Neuronal stem cell (in vitro differentiated cells): ENCODE measurements at regions not wholly inside any gene's neighbourhood (a gene's known extent, or its start where the extent isn't known, plus 50 kb on each side); places are given as distances from the start of the nearest gene placed in this dataset.

Experiments used
- DNase-seq: peaks from one replicate; pipeline ENCODE4 v3.0.0-alpha.2; 2013; ENCODE audit warnings: low spot score
- H2AFZ ChIP-seq: one replicate; pipeline ENCODE4 v1.6.1; 2013; ENCODE audit warnings: mild to moderate bottlenecking, low read length, inconsistent platforms
- H2AK5ac ChIP-seq: 2 replicates; pipeline ENCODE4 v1.6.1; 2013; ENCODE audit warnings: low read depth, mild to moderate bottlenecking, inconsistent platforms, low read length, moderate library complexity, mixed read lengths
- H2BK120ac ChIP-seq: 2 replicates; pipeline ENCODE4 v1.6.1; 2013; ENCODE audit warnings: low read depth, mild to moderate bottlenecking, inconsistent platforms, low read length, moderate library complexity, mixed read lengths
- H2BK12ac ChIP-seq: one replicate; pipeline ENCODE4 v1.6.1; 2013; ENCODE audit warnings: low read length, inconsistent platforms
- H2BK15ac ChIP-seq: 2 replicates; pipeline ENCODE4 v1.6.1; 2013; ENCODE audit warnings: mild to moderate bottlenecking, low read length, inconsistent platforms, mixed read lengths
- H2BK5ac ChIP-seq: one replicate; pipeline ENCODE4 v1.6.1; 2013; ENCODE audit warnings: inconsistent platforms, mild to moderate bottlenecking, low read length, moderate library complexity
- H3K14ac ChIP-seq: one replicate; pipeline ENCODE4 v1.6.1; 2013; ENCODE audit warnings: low read length, inconsistent platforms
- H3K18ac ChIP-seq: 2 replicates; pipeline ENCODE4 v1.6.1; 2013; ENCODE audit warnings: low read length, inconsistent platforms
- H3K23ac ChIP-seq: 2 replicates; pipeline ENCODE4 v1.6.1; 2013; ENCODE audit warnings: low read depth, mild to moderate bottlenecking, mixed read lengths, low read length, inconsistent platforms; ENCODE audit not compliant: poor library complexity
- H3K27ac ChIP-seq: replicated peaks from 3 replicates; pipeline ENCODE4 v1.5.1; 2013; ENCODE audit warnings: low read length, inconsistent platforms
- H3K27me3 ChIP-seq, 3 experiments: 2 replicates each; pipeline ENCODE4 v1.6.1; 2013; ENCODE audit warnings: low read length in 3 of 3, mild to moderate bottlenecking in 2 of 3, inconsistent platforms in 1 of 3, low read depth in 1 of 3, mixed read lengths in 1 of 3, moderate library complexity in 1 of 3; ENCODE audit not compliant: control insufficient read depth in 3 of 3, insufficient read depth in 3 of 3
- H3K36me3 ChIP-seq, 2 donors: replicated peaks in 1 of 2; 2 replicates each; pipeline ENCODE4 v1.6.1; 2013; ENCODE audit warnings: low read length in 2 of 2; ENCODE audit not compliant: control insufficient read depth in 2 of 2, insufficient read depth in 2 of 2
- H3K4ac ChIP-seq: 2 replicates; pipeline ENCODE4 v1.6.1; 2013; ENCODE audit warnings: inconsistent platforms, mild to moderate bottlenecking, low read length, moderate library complexity
- H3K4me1 ChIP-seq, 2 donors: 1 replicate in 1 of 2; 2 replicates in 1 of 2; pipeline ENCODE4 v1.6.1; 2013; ENCODE audit warnings: low read length in 2 of 2, low read depth in 1 of 2; ENCODE audit not compliant: control insufficient read depth in 2 of 2, insufficient read depth in 1 of 2
- H3K4me2 ChIP-seq: one replicate; pipeline ENCODE4 v1.6.1; 2013; ENCODE audit warnings: mild to moderate bottlenecking, low read length, inconsistent platforms; ENCODE audit not compliant: insufficient read depth, poor library complexity, severe bottlenecking
- H3K4me3 ChIP-seq, 2 donors: 2 replicates each; pipeline ENCODE4 v1.5.1; 2013; ENCODE audit warnings: low read length in 2 of 2, mild to moderate bottlenecking in 2 of 2, inconsistent platforms in 1 of 2, moderate library complexity in 1 of 2
- H3K79me1 ChIP-seq: one replicate; pipeline ENCODE4 v1.6.1; 2013; ENCODE audit warnings: low read depth, mild to moderate bottlenecking, inconsistent platforms, low read length, moderate library complexity
- H3K9ac ChIP-seq: one replicate; pipeline ENCODE4 v1.6.1; 2013; ENCODE audit warnings: mild to moderate bottlenecking, low read depth, low read length, inconsistent platforms; ENCODE audit not compliant: poor library complexity
- H3K9me3 ChIP-seq, 2 donors: replicated peaks in 1 of 2; 2 replicates each; pipeline versions ENCODE3 to v1.6.1; 2013; ENCODE audit warnings: low read length in 2 of 2, mild to moderate bottlenecking in 2 of 2, inconsistent platforms in 1 of 2, low read depth in 1 of 2, mixed read lengths in 1 of 2, moderate library complexity in 1 of 2; ENCODE audit not compliant: control insufficient read depth in 2 of 2, insufficient read depth in 1 of 2
- H4K8ac ChIP-seq: one replicate; pipeline ENCODE4 v1.6.1; 2013; ENCODE audit warnings: low read depth, mild to moderate bottlenecking, inconsistent platforms, low read length, moderate library complexity
- H4K91ac ChIP-seq: one replicate; pipeline ENCODE4 v1.6.1; 2013; ENCODE audit warnings: low read length, low read depth, mild to moderate bottlenecking, inconsistent platforms; ENCODE audit not compliant: poor library complexity
- WGBS, 2 donors: extraction: QIAGEN DNeasy Blood & Tissue Kit; methylation state at CpG; one replicate each; pipeline ENCODE4 v1.1.7; 2013; ENCODE audit warnings: missing lambda C conversion rate in 2 of 2, mixed read lengths in 1 of 2; ENCODE audit not compliant: insufficient read length in 2 of 2, insufficient replicate concordance in 1 of 2; ENCODE audit errors: extremely low coverage in 2 of 2; 5-methylcytosine and 5-hydroxymethylcytosine counted together

DNA sequence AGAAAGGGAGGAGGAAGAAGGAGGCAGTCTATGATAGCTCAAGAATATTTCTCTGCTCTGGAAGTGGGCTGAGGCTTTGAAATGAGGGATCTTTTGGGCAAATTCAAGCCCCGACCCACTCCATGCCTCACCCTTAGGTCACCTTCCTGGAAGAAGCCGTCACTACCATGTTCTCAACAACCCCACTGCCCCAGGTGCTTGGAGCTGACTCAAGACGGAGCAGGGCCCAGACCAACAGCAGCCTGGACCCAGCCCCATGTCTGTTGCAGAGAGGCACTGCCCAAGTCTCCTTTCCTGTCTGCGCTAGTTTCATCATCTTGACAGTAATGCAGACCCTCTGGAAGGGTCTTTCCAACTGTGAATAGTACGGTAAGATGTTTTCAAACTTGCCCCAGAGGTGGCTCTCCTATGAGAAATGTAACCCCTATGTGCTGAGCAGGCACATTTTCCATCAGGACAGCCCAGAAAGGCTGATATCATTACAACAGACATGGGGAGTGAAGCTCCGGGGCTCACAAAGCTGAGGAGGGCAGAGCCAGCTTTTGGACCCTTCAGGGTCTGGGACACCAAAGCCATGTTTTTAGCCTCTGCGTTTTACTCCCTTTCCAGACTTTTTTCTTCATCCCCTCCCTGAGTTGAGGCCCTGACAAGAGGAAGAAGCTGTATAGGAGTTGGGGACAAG, 128.2 kb upstream of the LARP1 start:
- H3K18ac ChIP-seq: peak overlapping the region; percentile 46
- H3K4me1 ChIP-seq: no peaks in the 10 kb centered on the region
- no peak overlapping the region for H4K8ac ChIP-seq
- H2BK12ac ChIP-seq: no peak overlapping the region
- no peak for DNase-seq
- no peaks in the 10 kb centered on the region for H3K36me3 ChIP-seq
- no peak overlapping the region for H2BK15ac ChIP-seq
- no peak overlapping the region for H4K91ac ChIP-seq
- H3K4ac ChIP-seq: no peak overlapping the region
- no peak overlapping the region for H3K4me2 ChIP-seq
- H2AFZ ChIP-seq: no peak overlapping the region
- H3K9ac ChIP-seq: no peak overlapping the region
- no peak overlapping the region for H3K27ac ChIP-seq
- H3K79me1 ChIP-seq: no peaks in the 10 kb centered on the region
- H3K27me3 ChIP-seq: peaks cover 0 to 12% (median 0%) of the 10 kb centered on the region in 3 experiments
- WGBS, 2 donors: no CpG with 5 or more reads among the region's 7 CpGs
- H3K23ac ChIP-seq: no peak overlapping the region
- no peaks in the 10 kb centered on the region for H3K9me3 ChIP-seq
- no peak overlapping the region for H3K14ac ChIP-seq
- H3K4me3 ChIP-seq: no peak overlapping the region
- H2AK5ac ChIP-seq: no peak overlapping the region
- H2BK120ac ChIP-seq: no peak overlapping the region
- no peak overlapping the region for H2BK5ac ChIP-seq

DNA sequence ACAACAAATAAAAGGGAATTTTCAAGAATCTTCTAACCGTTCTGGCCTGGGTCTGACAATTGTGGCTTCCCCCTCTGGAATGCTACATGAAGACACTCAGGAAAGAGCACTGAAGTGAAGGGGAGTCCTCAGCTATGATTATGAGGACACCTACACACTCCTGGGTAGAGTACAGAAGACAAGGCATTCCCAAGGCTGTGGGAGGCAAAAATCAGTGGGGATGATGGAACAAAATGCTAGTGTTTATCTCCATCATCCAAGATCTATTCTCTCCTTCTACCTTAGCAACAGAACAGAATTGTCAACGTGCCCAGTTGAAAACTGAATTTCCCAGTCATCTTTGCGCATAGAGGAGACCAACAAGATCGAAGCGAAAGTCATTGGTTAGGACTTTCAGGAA, 130.1 kb upstream of the LARP1 start:
- DNase-seq: no peak
- H2AFZ ChIP-seq: no peak overlapping the region
- no peaks in the 10 kb centered on the region for H3K9me3 ChIP-seq
- no peak overlapping the region for H2BK5ac ChIP-seq
- no peak overlapping the region for H3K9ac ChIP-seq
- no peak overlapping the region for H4K91ac ChIP-seq
- no peak overlapping the region for H3K14ac ChIP-seq
- no CpG with 5 or more reads among the region's 5 CpGs for WGBS, 2 donors
- no peaks in the 10 kb centered on the region for H3K36me3 ChIP-seq
- H3K27me3 ChIP-seq: peaks cover 0 to 16% (median 0%) of the 10 kb centered on the region in 3 experiments
- H3K4me3 ChIP-seq: no peak overlapping the region
- H3K27ac ChIP-seq: no peak overlapping the region
- no peaks in the 10 kb centered on the region for H3K79me1 ChIP-seq
- H2BK120ac ChIP-seq: no peak overlapping the region
- H2BK15ac ChIP-seq: no peak overlapping the region
- no peak overlapping the region for H3K18ac ChIP-seq
- H4K8ac ChIP-seq: no peak overlapping the region
- H3K4me2 ChIP-seq: no peak overlapping the region
- H3K4me1 ChIP-seq: no peaks in the 10 kb centered on the region
- no peak overlapping the region for H3K4ac ChIP-seq
- no peak overlapping the region for H2BK12ac ChIP-seq
- H3K23ac ChIP-seq: no peak overlapping the region
- no peak overlapping the region for H2AK5ac ChIP-seq

- Histone ChIP-seq H3K4me3 (no peak overlapping the region), H3K4ac (no peak overlapping the region), H4K91ac (no peak overlapping the region), H3K4me1 (no peaks in the 10 kb centered on the region), H3K14ac (no peak overlapping the region), H3K9ac (no peak overlapping the region), H3K79me1 (no peaks in the 10 kb centered on the region), H2BK12ac (no peak overlapping the region), H3K18ac (no peak overlapping the region), H3K27me3 (peaks cover 0 to 14% (median 0%) of the 10 kb centered on the region in 3 experiments), H2BK15ac (no peak overlapping the region), H2BK120ac (no peak overlapping the region), H3K36me3 (no peaks in the 10 kb centered on the region), H2AK5ac (no peak overlapping the region), H3K27ac (no peak overlapping the region), H3K9me3 (no peaks in the 10 kb centered on the region), H2AFZ (no peak overlapping the region), H2BK5ac (no peak overlapping the region), H3K23ac (no peak overlapping the region), H4K8ac (no peak overlapping the region), H3K4me2 (no peak overlapping the region)
- DNase-seq: no peak
- no CpG with 5 or more reads among the region's 3 CpGs for WGBS, 2 donors
These were observed 130.8 kb upstream of the LARP1 start for GRCh38 chr5:154624341-154624740.

GRCh38 chr5:154620411-154620810, 134.8 kb upstream of the LARP1 start:
- H3K18ac ChIP-seq: no peak overlapping the region
- no peak overlapping the region for H2BK12ac ChIP-seq
- no peak overlapping the region for H2AFZ ChIP-seq
- DNase-seq: no peak
- H4K91ac ChIP-seq: no peak overlapping the region
- H2AK5ac ChIP-seq: no peak overlapping the region
- H3K79me1 ChIP-seq: no peaks in the 10 kb centered on the region
- no peak overlapping the region for H3K14ac ChIP-seq
- no peak overlapping the region for H3K4me2 ChIP-seq
- no peaks in the 10 kb centered on the region for H3K36me3 ChIP-seq
- H3K9ac ChIP-seq: no peak overlapping the region
- no peak overlapping the region for H3K23ac ChIP-seq
- H3K9me3 ChIP-seq: no peaks in the 10 kb centered on the region
- WGBS, 2 donors: no CpG with 5 or more reads among the region's 1 CpG
- no peak overlapping the region for H2BK120ac ChIP-seq
- H3K27me3 ChIP-seq: peaks cover 0 to 14% (median 0%) of the 10 kb centered on the region in 3 experiments
- H2BK15ac ChIP-seq: no peak overlapping the region
- H2BK5ac ChIP-seq: no peak overlapping the region
- H3K27ac ChIP-seq: no peak overlapping the region
- no peak overlapping the region for H3K4me3 ChIP-seq
- H3K4me1 ChIP-seq: no peaks in the 10 kb centered on the region
- no peak overlapping the region for H3K4ac ChIP-seq
- no peak overlapping the region for H4K8ac ChIP-seq
